ENCODE measurements at regions not wholly inside any gene's neighbourhood (a gene's known extent, or its start where the extent isn't known, plus 50 kb on each side); places are given as distances from the start of the nearest gene placed in this dataset.

DNA sequence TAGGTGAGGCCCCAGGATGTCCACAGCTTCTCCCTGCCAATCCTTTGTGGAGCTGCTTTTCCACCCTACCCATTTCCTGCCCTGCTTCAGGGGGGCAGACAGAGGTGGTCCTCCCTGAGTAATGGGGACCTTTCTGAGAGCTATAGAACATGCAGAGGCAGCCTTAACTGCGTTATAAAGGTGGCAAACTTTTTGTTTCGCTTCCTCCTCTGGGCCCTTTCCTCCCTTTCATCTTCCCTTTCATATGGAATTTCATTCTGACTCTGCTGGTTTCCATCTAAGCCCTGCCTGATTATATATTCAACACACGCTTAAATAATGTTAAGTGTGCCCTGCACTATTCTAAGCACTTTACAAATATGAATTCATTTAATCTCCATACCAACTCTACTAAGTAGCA, 169.3 kb upstream of the E2F8 start:
- Histone ChIP-seq H3K79me2 (ENCODE audit: insufficient read depth, low read length) (no peaks in the 10 kb centered on the region), H3K9ac (ENCODE audit: low read length) (no peak overlapping the region), H4K20me1 (ENCODE audit: insufficient read depth, low read length) (no peaks in the 10 kb centered on the region), H3F3A (ENCODE audit: insufficient read depth, low read length) (no peaks in the 10 kb centered on the region), H3K4me1 (ENCODE audit: insufficient read depth, low read length, severe bottlenecking) (no peaks in the 10 kb centered on the region), H3K27ac (ENCODE audit: low read depth, low read length, poor library complexity, severe bottlenecking) (no peak overlapping the region), H3K4me3 (ENCODE audit: low read depth, low read length, poor library complexity, severe bottlenecking) (no peak overlapping the region), H3K9me2 (ENCODE audit: low read depth, low read length) (no peaks in the 10 kb centered on the region), H3K36me3 (ENCODE audit: insufficient read depth, low read length) (no peaks in the 10 kb centered on the region), H3K27me3 (ENCODE audit: insufficient read depth, low read length) (no peaks in the 10 kb centered on the region), H2AFZ (ENCODE audit: low read length) (no peak overlapping the region), H3K9me3 (ENCODE audit: low read length) (no peaks in the 10 kb centered on the region), H3K4me2 (ENCODE audit: low read length) (no peak overlapping the region)
- TF ChIP-seq, protein P1, sequence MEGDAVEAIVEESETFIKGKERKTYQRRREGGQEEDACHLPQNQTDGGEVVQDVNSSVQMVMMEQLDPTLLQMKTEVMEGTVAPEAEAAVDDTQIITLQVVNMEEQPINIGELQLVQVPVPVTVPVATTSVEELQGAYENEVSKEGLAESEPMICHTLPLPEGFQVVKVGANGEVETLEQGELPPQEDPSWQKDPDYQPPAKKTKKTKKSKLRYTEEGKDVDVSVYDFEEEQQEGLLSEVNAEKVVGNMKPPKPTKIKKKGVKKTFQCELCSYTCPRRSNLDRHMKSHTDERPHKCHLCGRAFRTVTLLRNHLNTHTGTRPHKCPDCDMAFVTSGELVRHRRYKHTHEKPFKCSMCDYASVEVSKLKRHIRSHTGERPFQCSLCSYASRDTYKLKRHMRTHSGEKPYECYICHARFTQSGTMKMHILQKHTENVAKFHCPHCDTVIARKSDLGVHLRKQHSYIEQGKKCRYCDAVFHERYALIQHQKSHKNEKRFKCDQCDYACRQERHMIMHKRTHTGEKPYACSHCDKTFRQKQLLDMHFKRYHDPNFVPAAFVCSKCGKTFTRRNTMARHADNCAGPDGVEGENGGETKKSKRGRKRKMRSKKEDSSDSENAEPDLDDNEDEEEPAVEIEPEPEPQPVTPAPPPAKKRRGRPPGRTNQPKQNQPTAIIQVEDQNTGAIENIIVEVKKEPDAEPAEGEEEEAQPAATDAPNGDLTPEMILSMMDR (IDR thresholded peaks at IDR 0.05; ENCODE audit: low read length), result no peak
- no peak for TF ChIP-seq EZH2 (IDR thresholded peaks at IDR 0.05; ENCODE audit: borderline replicate concordance, low read length)

DNA sequence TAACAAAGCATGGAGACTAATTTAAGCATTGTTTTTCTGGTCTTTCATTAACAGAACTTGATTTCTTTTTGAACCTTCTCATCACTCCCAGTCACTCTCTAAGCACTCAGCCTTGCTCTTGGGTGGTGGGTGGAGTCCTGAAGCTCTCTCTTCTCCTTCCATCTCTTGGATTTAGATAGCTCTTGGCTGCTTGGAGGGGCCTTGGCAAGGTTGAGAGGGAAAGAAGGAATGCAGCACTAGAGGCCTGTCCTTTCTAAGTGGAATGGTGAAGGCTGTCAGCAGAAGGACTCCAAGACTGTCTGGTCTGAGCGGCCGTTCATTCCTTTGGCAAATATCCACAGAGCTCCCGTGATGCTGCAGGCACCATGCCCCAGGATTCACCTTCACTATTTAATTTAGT, 168.6 kb upstream of the E2F8 start:
- no peaks in the 10 kb centered on the region for H3K9me2 ChIP-seq (ENCODE audit: low read depth, low read length)
- H3K27ac ChIP-seq (ENCODE audit: low read depth, low read length, poor library complexity, severe bottlenecking), result no peak overlapping the region
- H3F3A ChIP-seq (ENCODE audit: insufficient read depth, low read length), result no peaks in the 10 kb centered on the region
- H3K79me2 ChIP-seq (ENCODE audit: insufficient read depth, low read length), result no peaks in the 10 kb centered on the region
- H3K27me3 ChIP-seq (ENCODE audit: insufficient read depth, low read length), result no peaks in the 10 kb centered on the region
- no peak overlapping the region for H2AFZ ChIP-seq (ENCODE audit: low read length)
- TF ChIP-seq, protein P1 (IDR thresholded peaks at IDR 0.05; ENCODE audit: low read length), result no peak
- no peak for TF ChIP-seq EZH2 (IDR thresholded peaks at IDR 0.05; ENCODE audit: borderline replicate concordance, low read length)
- no peak overlapping the region for H3K9ac ChIP-seq (ENCODE audit: low read length)
- no peaks in the 10 kb centered on the region for H4K20me1 ChIP-seq (ENCODE audit: insufficient read depth, low read length)
- no peaks in the 10 kb centered on the region for H3K36me3 ChIP-seq (ENCODE audit: insufficient read depth, low read length)
- no peaks in the 10 kb centered on the region for H3K4me1 ChIP-seq (ENCODE audit: insufficient read depth, low read length, severe bottlenecking)
- no peak overlapping the region for H3K4me3 ChIP-seq (ENCODE audit: low read depth, low read length, poor library complexity, severe bottlenecking)
- H3K9me3 ChIP-seq (ENCODE audit: low read length), result no peaks in the 10 kb centered on the region
- no peak overlapping the region for H3K4me2 ChIP-seq (ENCODE audit: low read length)

DNA sequence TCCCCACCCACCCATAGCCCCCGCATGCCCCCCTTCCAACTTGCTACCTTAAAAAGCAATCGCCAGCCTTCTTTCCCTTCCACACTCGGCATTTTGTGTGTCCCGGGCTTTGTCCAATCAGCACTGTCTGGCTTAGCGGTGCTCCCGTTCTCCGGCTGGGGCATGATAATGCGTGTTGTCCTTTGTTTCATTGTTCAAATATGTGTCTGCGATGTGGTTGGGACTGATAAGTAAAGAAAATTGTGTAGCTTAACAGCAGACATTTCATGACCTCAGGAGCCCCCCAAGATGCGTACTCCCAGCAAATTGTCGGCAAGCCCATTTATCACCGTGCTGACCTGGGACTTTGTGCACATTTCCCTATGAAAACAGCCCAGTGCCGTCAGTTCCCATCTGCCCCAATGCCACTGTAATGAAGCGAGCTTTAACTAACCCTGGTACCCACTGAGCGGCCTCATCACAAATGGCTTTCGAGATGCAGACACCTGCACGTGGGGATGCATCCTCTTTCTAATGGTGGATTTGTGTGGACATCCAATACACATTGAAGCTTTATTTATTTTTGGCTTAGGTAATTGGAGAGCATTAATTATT, 167.0 kb upstream of the E2F8 start:
- Histone ChIP-seq H3K79me2 (ENCODE audit: insufficient read depth, low read length) (no peaks in the 10 kb centered on the region), H4K20me1 (ENCODE audit: insufficient read depth, low read length) (no peaks in the 10 kb centered on the region), H3F3A (ENCODE audit: insufficient read depth, low read length) (no peaks in the 10 kb centered on the region), H2AFZ (ENCODE audit: low read length) (no peak overlapping the region), H3K9ac (ENCODE audit: low read length) (no peak overlapping the region), H3K9me2 (ENCODE audit: low read depth, low read length) (no peaks in the 10 kb centered on the region), H3K4me3 (ENCODE audit: low read depth, low read length, poor library complexity, severe bottlenecking) (no peak overlapping the region), H3K27ac (ENCODE audit: low read depth, low read length, poor library complexity, severe bottlenecking) (no peak overlapping the region), H3K4me2 (ENCODE audit: low read length) (no peak overlapping the region), H3K4me1 (ENCODE audit: insufficient read depth, low read length, severe bottlenecking) (no peaks in the 10 kb centered on the region), H3K9me3 (ENCODE audit: low read length) (no peaks in the 10 kb centered on the region), H3K36me3 (ENCODE audit: insufficient read depth, low read length) (no peaks in the 10 kb centered on the region), H3K27me3 (ENCODE audit: insufficient read depth, low read length) (no peaks in the 10 kb centered on the region)
- no peak for TF ChIP-seq EZH2 (IDR thresholded peaks at IDR 0.05; ENCODE audit: borderline replicate concordance, low read length)
- TF ChIP-seq, protein P1 (IDR thresholded peaks at IDR 0.05; ENCODE audit: low read length), result no peak

Data from OCI-LY1 (cell line).